ENCODE measurements at regions not wholly inside any gene's neighbourhood (a gene's known extent, or its start where the extent isn't known, plus 50 kb on each side); places are given as distances from the start of the nearest gene placed in this dataset.

GRCh38 chr12:115255962-115256361 lies 572.0 kb upstream of the TBX3 start:
- TF ChIP-seq POLR2A (IDR thresholded peaks at IDR 0.05) = no peak
- no peak for TF ChIP-seq CTCF (IDR thresholded peaks at IDR 0.05)
- no peak for TF ChIP-seq POLR2AphosphoS5 (IDR thresholded peaks at IDR 0.05)
- Histone ChIP-seq H3K4me3 (no peak overlapping the region), H3K36me3 (no peaks in the 10 kb centered on the region), H3K27me3 (no peaks in the 10 kb centered on the region), H3K4me1 (no peaks in the 10 kb centered on the region), H3K27ac (no peak overlapping the region), H3K9me3 (no peaks in the 10 kb centered on the region)
- DNase-seq (ENCODE audit: low spot score in 2 of 2) = no peak
- intact Hi-C loops (cut with DNase I; ENCODE audit: low total_unique reads) = no loop called here

- Histone ChIP-seq H3K27me3 (no peaks in the 10 kb centered on the region), H3K4me1 (no peaks in the 10 kb centered on the region), H3K4me3 (no peak overlapping the region), H3K36me3 (no peaks in the 10 kb centered on the region), H3K27ac (no peak overlapping the region), H3K9me3 (no peaks in the 10 kb centered on the region)
- intact Hi-C loops (cut with DNase I; ENCODE audit: low total_unique reads) = no loop called here
- TF ChIP-seq POLR2A (IDR thresholded peaks at IDR 0.05) (no peak), POLR2AphosphoS5 (IDR thresholded peaks at IDR 0.05) (no peak), CTCF (IDR thresholded peaks at IDR 0.05) (no peak)
- DNase-seq (ENCODE audit: low spot score in 2 of 2) = no peak
Observed at GRCh38 chr12:115255257-115255656, 571.3 kb upstream of the TBX3 start.

- no peaks in the 10 kb centered on the region for H3K4me1 ChIP-seq
- intact Hi-C loops (cut with DNase I; ENCODE audit: low total_unique reads) = loop anchor here (5.0 kb wide), 1 partner anchor 1474 kb away; no protein-coding TSS in a partner anchor
- H3K27ac ChIP-seq = no peak overlapping the region
- no peak for DNase-seq (ENCODE audit: low spot score in 2 of 2)
- H3K4me3 ChIP-seq = no peak overlapping the region
- H3K9me3 ChIP-seq = no peaks in the 10 kb centered on the region
- no peaks in the 10 kb centered on the region for H3K27me3 ChIP-seq
- H3K36me3 ChIP-seq = no peaks in the 10 kb centered on the region
- no peak for TF ChIP-seq POLR2AphosphoS5 (IDR thresholded peaks at IDR 0.05)
- no peak for TF ChIP-seq POLR2A (IDR thresholded peaks at IDR 0.05)
- no peak for TF ChIP-seq CTCF (IDR thresholded peaks at IDR 0.05)
Observed at GRCh38 chr12:115253049-115253448, 569.1 kb upstream of the TBX3 start.

- H3K27me3 ChIP-seq = no peaks in the 10 kb centered on the region
- DNase-seq (ENCODE audit: low spot score in 2 of 2) = no peak
- H3K4me1 ChIP-seq = no peaks in the 10 kb centered on the region
- H3K36me3 ChIP-seq = no peaks in the 10 kb centered on the region
- no peaks in the 10 kb centered on the region for H3K9me3 ChIP-seq
- no peak for TF ChIP-seq POLR2AphosphoS5 (IDR thresholded peaks at IDR 0.05)
- TF ChIP-seq CTCF (IDR thresholded peaks at IDR 0.05) = no peak
- TF ChIP-seq POLR2A (IDR thresholded peaks at IDR 0.05) = no peak
- H3K4me3 ChIP-seq = no peak overlapping the region
- intact Hi-C loops (cut with DNase I; ENCODE audit: low total_unique reads) = loop anchor here (5.0 kb wide), 1 partner anchor 1476 kb away; no protein-coding TSS in a partner anchor
- no peak overlapping the region for H3K27ac ChIP-seq
Observed at GRCh38 chr12:115251727-115252126, 567.8 kb upstream of the TBX3 start.

DNA sequence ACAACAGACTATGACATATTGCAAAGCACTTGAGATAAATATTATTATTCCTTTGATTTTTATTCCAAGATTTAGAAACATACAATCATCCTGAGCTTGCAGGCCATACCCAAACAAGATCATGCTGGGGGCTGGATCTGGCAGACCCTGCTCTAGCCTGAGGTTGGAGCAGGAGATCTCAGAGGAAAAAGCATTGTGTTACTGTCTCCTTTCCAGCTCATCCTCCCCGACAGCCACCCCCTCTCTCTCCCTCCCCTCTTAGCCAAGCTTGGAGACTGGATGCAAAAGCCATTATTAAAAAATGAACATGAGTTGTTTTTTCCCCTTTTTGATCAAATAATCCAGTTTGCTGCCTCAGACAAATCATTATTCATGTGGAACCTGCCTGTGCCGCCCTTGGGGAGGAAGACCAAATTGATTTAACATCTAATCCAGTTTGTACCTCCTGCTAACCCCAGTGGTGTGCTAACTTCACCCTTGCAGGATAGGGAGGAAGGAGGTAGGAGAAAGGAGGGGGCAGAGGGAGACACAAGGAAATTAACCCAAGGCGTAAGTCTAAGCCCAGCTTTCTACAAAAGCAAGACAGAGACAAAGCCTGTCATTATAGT lies 565.8 kb upstream of the TBX3 start:
- intact Hi-C loops (cut with DNase I; ENCODE audit: low total_unique reads) = loop anchor here (5.0 kb wide), 1 partner anchor 1478 kb away; no protein-coding TSS in a partner anchor
- no peaks in the 10 kb centered on the region for H3K27me3 ChIP-seq
- no peaks in the 10 kb centered on the region for H3K9me3 ChIP-seq
- TF ChIP-seq POLR2A (IDR thresholded peaks at IDR 0.05) (no peak), POLR2AphosphoS5 (IDR thresholded peaks at IDR 0.05) (no peak), CTCF (IDR thresholded peaks at IDR 0.05) (no peak)
- no peaks in the 10 kb centered on the region for H3K4me1 ChIP-seq
- no peak for DNase-seq (ENCODE audit: low spot score in 2 of 2)
- no peak overlapping the region for H3K27ac ChIP-seq
- no peak overlapping the region for H3K4me3 ChIP-seq
- H3K36me3 ChIP-seq = no peaks in the 10 kb centered on the region
